GM21381 (cell line): ENCODE measurements at regions not wholly inside any gene's neighbourhood (a gene's known extent, or its start where the extent isn't known, plus 50 kb on each side); places are given as distances from the start of the nearest gene placed in this dataset.
A peak's percentile ranks its signal among the peaks of the same experiment; 100 is the strongest.

ENCODE experiments used
- ATAC-seq: cut with Tn5 transposase; IDR thresholded peaks from one replicate; pipeline ENCODE4 v1.9.1; 2021; ENCODE audit warnings: mild to moderate bottlenecking, moderate library complexity; ENCODE audit not compliant: unreplicated experiment

DNA sequence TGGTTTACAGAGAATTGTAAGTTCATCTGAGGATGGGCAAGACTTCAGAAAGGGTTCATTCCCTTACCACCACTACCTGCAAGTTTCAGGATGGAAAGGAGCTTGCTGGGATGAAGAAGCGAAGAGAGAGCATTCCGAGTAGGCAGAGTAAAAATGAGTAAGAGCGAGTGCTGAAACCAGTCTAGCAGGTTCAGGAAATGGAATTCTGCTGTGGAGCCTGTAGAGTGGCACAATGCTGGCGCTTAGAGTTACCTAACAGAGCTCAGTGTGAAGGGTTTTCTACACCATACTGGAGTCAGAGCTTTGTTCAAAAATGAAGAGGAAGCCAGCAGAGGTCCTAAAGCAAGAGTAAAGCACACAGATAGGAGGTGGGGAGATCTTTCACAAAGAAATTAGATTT, 179.2 kb upstream of the ZC3H12C start:
- no peak for ATAC-seq

DNA sequence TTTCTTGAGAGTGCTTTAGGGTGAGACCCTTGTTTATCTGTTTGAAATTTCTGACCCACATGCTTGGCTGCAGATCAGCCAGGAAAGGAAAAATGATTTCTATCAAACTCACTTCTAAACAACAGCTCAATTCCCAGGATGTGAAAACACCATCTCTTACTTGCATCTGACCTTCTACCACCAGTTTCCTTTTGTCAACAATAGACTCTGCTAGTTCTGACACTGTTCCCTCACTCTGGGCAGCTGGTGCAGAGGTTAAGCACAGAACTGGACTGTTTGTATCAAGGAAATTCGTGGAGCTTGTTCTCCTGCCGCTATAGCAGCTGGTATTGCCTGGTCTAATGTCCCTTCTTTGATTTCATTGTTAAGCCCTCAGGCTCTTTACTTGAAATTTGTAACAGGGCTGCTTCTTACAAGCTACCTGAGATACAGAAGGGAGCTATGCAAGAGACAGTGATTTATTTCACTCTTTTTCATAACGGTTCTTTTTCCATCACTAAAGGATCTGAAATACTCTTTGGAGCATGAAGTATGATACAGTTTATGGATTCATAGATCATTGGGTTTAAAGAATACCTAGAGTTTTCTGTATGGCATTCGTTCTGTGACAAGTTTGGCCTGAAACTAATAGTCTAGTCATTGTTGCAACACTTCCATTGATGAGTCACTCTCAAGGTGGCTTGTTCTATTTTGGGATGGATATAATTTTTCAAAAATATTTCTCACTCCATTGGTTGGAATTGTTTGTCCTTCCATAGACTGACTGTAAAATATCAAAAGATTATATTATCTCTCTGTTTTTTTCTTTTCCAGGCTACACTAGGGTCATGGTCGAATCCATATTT, 178.2 kb upstream of the ZC3H12C start:
- ATAC-seq, result no peak

DNA sequence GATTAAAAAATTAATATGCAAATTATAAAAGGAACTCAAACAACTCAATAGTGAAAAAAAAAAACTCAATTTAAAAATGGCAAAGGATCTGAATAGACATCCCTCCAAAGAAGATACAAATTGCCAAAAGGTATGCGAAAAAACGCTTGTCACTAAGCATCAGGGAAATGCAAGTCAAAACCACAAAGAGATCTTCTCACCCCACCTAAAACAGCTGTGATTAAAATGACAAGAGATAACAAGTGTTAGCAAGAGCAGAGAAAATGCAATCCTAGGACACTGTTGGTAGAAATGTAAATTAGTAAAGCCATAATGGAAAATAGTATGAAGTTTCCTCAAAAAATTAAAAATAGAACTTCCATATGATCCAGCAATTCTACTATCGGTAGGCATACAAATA, 166.3 kb upstream of the ZC3H12C start:
- no peak for ATAC-seq

DNA sequence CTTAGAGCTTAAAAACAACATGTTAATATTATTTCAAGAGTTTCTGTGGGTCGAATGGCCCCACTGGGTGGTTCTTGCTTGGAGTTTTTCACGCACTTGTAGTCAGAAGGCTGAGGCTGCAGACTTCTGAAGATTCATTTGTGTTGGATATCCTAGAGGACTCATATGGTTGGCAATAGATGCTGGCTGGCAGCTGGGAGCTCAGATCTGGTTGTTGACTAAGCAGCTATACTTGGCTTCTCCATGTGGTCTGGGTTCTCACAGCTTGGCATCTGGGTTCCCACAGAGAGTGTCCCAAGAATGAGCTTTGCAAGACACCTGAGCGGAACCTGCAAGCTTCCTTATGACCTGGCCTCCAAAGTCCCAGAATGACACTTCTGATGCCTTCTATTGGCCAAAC, 163.9 kb upstream of the ZC3H12C start:
- ATAC-seq, result no peak

DNA sequence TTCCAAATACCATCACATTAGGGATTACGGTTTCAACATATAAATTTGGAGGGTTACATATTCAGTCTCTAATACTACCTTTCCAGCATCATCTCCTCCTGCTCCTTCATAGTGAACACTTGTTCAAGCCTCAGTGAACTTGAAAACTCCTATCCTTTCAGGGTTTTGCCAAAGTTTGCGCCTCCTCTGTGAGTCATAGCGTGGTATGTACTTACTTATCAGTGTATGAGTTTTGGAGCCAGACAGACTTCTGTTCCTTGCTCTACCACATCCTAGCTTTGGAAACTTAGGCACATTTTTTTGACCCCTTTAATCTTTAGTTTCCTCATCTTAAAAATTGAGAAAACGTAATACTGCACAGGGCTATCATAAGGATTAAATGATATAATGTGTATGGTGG, 160.1 kb upstream of the ZC3H12C start:
- no peak for ATAC-seq

DNA sequence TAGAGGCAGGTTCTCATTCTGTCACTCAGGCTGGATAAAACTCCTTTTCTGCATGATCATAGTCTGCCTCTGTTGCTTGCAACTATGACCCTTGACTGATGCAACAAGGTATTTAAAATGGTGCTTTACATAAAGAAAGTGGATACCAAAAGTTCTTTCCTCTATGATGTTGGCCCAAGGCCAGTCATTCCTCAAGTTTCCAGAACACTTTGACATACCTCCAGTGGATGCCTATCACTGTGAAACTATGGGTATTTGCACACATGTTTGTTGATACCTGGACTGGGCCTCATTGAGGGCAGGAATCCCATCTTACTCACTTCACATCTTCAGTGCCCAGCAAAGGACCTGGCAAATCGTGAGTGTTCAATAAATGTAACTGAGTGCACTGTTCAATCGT, 159.0 kb upstream of the ZC3H12C start:
- no peak for ATAC-seq

- no peak for ATAC-seq
Measured at GRCh38 chr11:109936661-109937180, 156.5 kb upstream of the ZC3H12C start.

DNA sequence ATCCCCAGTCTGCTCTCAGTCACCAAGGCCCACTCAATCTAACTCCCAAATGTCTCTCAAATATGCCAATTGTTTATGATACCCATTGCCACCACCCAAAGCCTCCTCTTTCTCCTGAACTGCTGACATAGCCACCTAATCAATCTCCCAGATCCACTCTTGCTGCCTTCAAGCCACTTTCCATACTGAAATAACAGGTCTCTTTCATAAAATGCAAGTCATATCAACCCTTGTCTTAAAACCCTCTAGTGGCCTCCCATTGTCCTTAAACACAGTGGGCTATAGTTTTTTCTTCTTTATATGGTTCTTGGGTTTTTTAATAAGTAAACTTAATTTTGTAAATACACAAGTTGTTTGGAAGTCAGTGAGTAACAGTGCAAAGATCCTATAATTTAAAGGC, 155.2 kb upstream of the ZC3H12C start:
- ATAC-seq, result no peak

GRCh38 chr11:109939166-109939810, 153.9 kb upstream of the ZC3H12C start:
- no peak for ATAC-seq

DNA sequence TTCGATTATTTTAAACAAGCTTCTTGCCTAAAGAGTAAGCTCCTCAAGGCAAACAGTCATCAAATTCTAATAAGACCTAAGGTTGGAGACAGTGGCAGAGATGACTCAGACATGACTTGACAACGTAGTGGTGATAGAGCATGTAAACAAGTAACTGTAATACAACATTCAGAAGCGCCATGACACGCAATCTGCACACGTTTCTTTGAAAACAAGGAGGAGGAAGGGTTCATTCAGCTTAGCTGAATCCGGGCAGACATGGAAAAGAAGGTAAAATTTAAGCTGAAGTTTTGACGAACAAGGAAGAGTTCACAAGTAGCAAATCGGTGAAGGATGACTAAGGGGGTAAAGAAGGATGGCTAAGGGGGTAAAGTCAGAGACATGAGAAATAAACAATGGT, 152.4 kb upstream of the ZC3H12C start:
- ATAC-seq, result no peak

DNA sequence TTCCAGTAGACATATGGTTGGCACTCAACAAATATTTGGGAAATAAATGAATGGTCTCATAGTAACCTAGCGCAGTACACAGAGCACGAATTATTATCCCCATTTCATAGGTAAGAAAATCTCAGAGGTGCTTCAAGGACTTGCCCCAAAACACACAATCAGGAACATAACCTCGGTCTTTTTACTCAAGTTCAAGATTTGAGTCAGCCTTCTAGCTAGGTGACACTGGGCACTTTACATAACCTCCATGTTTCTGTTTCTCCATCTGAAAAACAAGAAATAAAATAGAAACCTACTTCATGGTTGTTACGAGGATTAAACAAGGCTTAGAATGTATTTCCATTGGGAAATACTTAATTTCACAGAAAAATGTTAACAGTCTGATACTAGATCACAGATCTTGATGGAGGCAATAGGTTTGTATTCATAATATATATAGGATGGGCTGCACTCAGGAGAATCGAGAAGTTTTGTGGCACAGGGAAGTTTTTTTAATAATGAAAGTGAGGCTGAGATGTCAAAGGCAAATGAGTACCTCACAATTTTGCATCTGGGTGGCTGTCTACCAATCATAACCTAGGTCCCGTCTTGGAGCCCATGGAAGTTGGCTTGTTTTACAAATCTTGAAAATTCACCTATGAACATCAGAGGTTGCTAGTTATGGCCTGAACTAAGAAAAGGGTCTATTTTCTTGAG, 147.4 kb upstream of the ZC3H12C start:
- ATAC-seq, result peak; percentile 67

DNA sequence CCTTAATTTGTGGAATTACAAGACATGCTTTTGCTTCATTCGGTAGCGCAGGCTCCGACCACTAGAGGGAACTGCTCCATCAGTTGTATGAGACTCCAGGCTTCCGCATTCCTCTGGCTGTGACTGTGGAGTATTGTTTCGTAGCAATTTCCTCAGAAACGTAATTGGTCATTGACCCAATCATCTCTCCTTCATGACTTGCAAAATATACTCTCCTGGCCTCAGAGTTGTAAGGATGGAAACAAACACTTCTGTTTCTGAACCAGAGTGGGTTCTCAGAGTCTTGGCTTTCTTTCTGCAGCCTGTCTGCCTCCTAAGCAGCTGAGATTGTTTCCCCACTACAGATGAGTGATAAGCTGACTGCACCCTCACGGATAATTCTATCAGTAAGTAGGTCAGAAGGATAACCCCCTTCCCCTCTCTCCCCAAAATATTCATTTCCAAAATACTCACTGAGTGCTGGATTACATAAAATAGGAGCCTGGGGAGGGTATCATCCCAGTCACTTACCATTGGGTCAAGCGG, 146.8 kb upstream of the ZC3H12C start:
- ATAC-seq, result peak; percentile 89

DNA sequence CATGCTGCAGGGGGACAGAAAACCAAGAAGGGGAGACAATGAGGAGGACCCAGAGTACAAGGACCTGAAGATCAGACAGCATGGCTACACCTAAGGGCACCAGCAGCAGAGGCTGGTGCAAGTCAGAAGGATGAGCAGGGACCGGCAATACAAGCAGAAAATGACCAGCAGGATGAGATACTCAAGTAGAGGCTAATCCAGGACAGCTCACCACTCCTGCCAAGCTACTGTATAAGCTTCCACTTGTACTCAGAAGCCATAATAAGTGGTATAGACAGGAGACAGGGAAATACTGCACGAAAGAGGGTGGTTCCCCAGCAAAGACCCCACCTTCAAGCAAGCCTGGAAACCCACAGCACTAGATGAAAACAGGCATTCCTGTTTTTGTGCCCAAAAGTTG, 138.7 kb upstream of the ZC3H12C start:
- no peak for ATAC-seq

DNA sequence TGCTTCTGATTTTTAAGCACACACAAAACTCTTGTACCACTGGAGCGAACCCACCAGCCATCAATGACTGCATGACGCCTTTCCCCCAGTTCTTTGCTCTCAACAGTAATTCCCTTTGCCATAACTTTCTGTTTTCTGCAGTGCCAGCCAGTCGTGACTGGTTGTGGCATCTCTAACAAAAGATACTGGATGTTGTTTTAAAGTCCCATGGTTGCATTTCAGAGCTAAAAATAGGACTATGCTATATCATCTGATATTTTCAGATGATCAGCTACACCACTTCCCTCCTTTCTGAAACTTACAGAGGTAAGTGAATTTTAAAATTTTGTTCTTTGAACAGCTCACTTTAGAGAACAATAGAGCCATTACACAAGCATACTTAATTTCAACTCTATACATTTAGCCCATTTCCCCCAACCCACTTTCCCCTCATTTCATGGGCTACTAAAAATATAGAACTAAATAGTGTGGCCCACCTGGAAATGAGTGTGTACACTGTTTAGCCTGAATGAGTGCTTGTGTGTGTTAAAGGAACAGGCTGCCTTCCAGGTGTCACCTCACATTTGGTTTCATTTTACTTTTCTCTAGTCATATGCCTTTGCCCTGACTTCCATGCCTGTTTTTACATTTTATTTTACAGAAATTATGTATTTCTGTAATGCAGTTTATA, 136.9 kb upstream of the ZC3H12C start:
- ATAC-seq, result peak; percentile 82

- peak; percentile 46 for ATAC-seq
Measured at GRCh38 chr11:109957000-109957399, 136.2 kb upstream of the ZC3H12C start.

DNA sequence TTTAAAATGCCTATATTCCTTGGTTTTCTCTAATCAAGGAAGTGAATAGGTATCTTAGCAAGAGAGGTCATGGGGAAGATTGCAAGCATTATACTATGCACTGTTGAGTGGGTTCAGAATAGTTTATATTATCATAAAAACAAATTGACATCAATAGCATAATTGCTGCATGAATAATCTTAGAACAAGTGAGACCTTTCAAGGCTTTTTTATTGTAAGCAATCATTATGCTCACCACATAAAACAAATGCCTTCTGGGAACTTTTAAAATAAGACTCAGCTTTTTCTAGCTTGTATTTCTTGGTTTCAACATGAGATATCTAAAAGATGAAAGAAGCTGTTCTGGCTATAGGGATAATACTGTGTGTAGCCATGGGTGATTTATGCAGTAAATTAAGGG, 135.6 kb upstream of the ZC3H12C start:
- no peak for ATAC-seq

GRCh38 chr11:109958131-109958820, 134.9 kb upstream of the ZC3H12C start:
- ATAC-seq, result no peak

- no peak for ATAC-seq
Measured at GRCh38 chr11:109958821-109959166, 134.4 kb upstream of the ZC3H12C start.

DNA sequence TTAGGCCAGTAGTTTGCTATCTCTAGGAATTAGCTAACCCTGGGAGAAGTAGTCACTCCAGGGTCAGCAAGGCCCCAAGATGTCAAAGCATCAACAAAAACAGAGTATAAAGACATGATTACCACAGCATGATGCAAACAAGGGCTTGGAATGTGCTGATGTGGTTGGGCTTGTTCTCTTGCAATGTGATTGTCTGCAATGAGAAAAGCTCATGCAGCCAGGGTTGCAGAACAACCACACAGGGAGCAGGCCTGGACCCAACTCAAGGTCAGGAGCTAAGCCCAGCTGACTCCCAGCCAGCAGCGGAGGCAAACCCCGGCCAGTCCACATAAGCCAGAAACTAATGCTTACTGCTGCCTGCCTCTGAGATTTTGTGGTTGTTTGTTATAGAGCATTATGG, 132.4 kb upstream of the ZC3H12C start:
- ATAC-seq, result no peak

DNA sequence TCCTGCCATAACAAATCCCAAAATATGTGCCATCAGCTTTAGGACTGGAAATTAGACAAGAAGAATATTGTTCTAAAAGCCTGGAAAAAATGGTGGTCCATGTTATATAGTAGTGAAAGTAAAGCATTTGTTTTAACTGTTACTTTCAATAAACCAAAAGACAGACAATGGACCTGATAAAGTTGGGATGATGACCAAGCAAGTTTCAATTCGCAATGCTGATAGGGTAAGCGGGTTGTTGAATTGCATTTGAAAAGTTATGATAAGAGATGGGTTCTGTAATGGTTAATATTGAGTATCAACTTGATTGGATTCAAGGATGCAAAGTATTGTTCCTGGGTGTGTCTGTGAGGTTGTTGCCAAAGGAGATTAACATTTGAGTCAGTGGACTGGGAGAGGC, 131.9 kb upstream of the ZC3H12C start:
- no peak for ATAC-seq
